Loucy (cell line): ENCODE measurements at regions not wholly inside any gene's neighbourhood (a gene's known extent, or its start where the extent isn't known, plus 50 kb on each side); places are given as distances from the start of the nearest gene placed in this dataset.

ENCODE experiments used
- CTCF ChIP-seq: fragments of 200-600 bp; sonication (generic); conservative IDR thresholded peaks from 2 replicates; pipeline ENCODE4 v1.5.1; 2014; ENCODE audit warnings: mild to moderate bottlenecking, antibody characterized with exemption, low read length
- EZH2phosphoT487 ChIP-seq: fragments of 200-600 bp; IDR thresholded peaks from 2 replicates; pipeline ENCODE4 v1.6.1; 2018; ENCODE audit warnings: antibody characterized with exemption, mild to moderate bottlenecking, moderate library complexity, borderline replicate concordance

- TF ChIP-seq CTCF (no peak), EZH2phosphoT487 (no peak)
These were observed 240.5 kb downstream of the SOX2 start for GRCh38 chr3:181952221-181952620.
